ENCODE measurements at regions not wholly inside any gene's neighbourhood (a gene's known extent, or its start where the extent isn't known, plus 50 kb on each side); places are given as distances from the start of the nearest gene placed in this dataset.

GRCh38 chr14:104326848-104327247 lies 188.5 kb downstream of the KIF26A start:
- TF ChIP-seq PBX3 (IDR thresholded peaks at IDR 0.05) = no peak
- no peak for TF ChIP-seq NFIC (IDR thresholded peaks at IDR 0.05; ENCODE audit: borderline replicate concordance)
- TF ChIP-seq CTCF (IDR thresholded peaks at IDR 0.05) = no peak
- no peak for TF ChIP-seq RCOR1 (IDR thresholded peaks at IDR 0.05; ENCODE audit: low read length)
- TF ChIP-seq REST (IDR thresholded peaks at IDR 0.05; ENCODE audit: low read depth, low read length) = no peak

All from SK-N-SH (cell line).